Right ventricle myocardium superior (tissue), 1 donor: ENCODE measurements at regions not wholly inside any gene's neighbourhood (a gene's known extent, or its start where the extent isn't known, plus 50 kb on each side); places are given as distances from the start of the nearest gene placed in this dataset.

Experiments used
- ATAC-seq: fragments of 200-7000 bp; cut with Tn5 transposase; one replicate; pipeline ENCODE4 v1.9.1; 2020; ENCODE audit warnings: mild to moderate bottlenecking; ENCODE audit not compliant: poor library complexity
- DNase-seq: peaks from one replicate; pipeline ENCODE4 v3.0.0-alpha.2; 2020
- intact Hi-C: fragments of 100-400 bp; cut with DNase I; formaldehyde crosslinking; loops from one replicate; pipeline ENCODE4 v1.11.2; 2022
- donor health status: DM: no; HTN: yes; CAD: no; lungs with severe emphysema.

DNA sequence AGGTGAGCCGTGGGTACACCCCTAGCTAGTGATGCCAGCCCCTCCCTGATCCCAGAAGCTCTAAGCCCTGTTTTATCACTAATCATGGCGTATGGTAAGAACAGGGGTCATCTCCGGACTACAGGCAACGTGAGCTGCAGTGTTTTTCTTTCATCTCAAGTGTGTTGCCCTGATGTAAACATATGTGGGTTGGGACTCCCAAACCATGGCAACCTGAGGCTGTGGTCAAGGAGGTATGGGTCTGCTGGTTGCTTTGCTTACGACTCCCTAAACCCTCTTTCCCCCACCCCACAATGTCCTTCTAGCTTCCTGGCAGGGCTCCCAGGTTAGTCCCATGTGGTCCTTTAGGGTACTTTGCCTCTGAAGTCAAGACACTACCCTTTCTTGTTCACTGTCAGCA lies 53.6 kb upstream of the AFF3 start:
- intact Hi-C loops: no loop called here
- DNase-seq: no peak
- no peak for ATAC-seq

DNA sequence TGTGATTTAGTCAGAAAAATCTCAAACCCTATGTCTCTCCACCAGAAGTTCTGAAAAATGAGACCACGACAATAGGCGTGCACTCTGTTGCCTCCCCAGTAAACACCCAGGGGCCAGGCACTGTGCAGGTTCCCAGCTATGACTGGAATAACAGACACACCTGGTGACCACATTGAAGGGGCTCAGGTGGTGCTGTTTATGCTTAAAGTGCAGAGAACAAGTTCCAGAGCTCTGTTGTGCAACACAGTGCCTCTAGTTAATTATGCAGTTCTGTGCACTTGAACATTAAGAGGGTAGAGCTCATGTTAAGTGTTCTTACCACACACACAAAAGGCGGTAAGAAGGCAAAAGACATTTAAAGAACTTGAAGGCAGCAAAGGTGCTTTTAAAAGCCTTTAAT lies 52.6 kb upstream of the AFF3 start:
- intact Hi-C loops: no loop called here
- ATAC-seq (no peak), DNase-seq (no peak)

DNA sequence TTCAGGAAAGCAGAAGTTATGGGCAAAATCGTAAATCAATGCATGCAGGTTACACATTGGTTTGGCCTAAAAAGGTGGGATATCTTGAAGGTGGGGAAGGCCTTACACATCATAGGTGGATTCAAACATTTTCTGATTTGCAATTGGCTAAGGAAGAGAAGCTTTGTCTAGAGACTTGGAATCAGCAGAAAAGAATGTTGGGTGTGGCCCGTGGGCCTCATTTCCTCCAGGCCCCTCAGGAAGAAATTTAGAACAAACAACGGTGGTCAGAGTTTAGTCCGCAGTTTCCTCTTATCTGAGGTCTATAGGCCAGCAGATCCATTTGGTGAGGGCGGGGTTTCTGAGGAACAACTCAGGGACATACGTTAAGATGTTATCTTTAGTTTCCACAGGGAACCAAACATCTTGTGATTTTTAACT lies 50.9 kb upstream of the AFF3 start:
- intact Hi-C loops: no loop called here
- DNase-seq: no peak
- ATAC-seq: no peak

DNA sequence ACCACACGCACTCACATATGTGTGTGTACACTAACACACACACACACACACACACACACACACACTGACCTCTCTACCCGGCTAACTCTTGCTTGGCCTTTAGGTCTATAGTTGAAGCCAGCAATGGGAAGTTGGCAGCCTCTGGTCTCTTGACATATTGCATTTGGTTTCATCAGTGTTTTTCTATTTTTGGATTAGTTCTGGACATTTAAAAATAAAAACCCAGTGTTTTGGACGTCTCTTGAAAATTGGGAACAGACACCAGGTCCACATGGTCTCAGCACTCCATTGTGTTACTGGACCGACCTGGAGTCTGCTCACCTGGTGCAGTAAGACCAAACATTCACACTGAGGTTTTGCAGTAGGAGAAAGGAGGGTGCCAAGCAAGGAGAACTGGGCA lies 50.4 kb upstream of the AFF3 start:
- peak; percentile 28 for ATAC-seq
- DNase-seq: no peak
- intact Hi-C loops: no loop called here

DNA sequence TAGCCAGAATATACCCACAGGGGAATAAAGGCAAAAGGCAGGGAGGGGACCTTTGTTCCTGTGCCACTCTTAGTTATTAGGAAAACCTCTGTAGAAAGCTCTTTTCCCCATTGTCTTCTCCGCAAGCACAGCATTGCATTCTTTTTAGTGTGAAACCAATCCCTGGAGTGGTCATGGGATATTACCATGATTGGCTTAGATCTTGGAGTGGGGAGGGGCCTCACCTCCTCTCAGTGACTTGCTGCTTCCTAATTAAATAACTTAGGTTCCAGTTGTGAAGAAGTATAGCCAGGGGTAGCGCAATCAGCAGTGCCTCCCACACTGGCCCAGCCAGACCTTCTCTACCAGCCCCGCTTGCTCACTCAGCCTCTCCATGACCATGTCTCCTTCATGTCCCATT lies 49.9 kb upstream of the AFF3 start:
- ATAC-seq: peak; percentile 14

More for the DNA sequence above, 49.9 kb upstream of the AFF3 start:
- intact Hi-C loops: no loop called here
- no peak for DNase-seq
